IMR-90 (cell line): ENCODE measurements at regions not wholly inside any gene's neighbourhood (a gene's known extent, or its start where the extent isn't known, plus 50 kb on each side); places are given as distances from the start of the nearest gene placed in this dataset.

Experiments used
- ATAC-seq: fragments of 200-7000 bp; cut with Tn5 transposase; 2 replicates; pipeline ENCODE4 v1.9.1; 2020; ENCODE audit warnings: low read depth, mild to moderate bottlenecking, moderate library complexity
- BruUV-seq: library from RNA; stranded (reverse); fragments of 400-500 nt; replicated peaks from 2 replicates; lab custom pipeline; 2021; lab: Mats Ljungman, UMichigan
- CTCF ChIA-PET: fragments of 300-600 bp; formaldehyde crosslinking; extraction: SDS; loops from one replicate; lab custom pipeline; 2021; ENCODE audit warnings: antibody characterized with exemption; lab: Yijun Ruan, JAX
- POLR2A ChIA-PET: fragments of 300-600 bp; sonication (Branson Sonifier 250); formaldehyde crosslinking; loops from one replicate; lab custom pipeline; 2022; ENCODE audit warnings: antibody characterized with exemption; ENCODE audit not compliant: unreplicated experiment; lab: Charles Lee
- DNase-seq: peaks from one replicate; pipeline ENCODE4 v3.0.0; 2013
- H2AFZ ChIP-seq: replicated peaks from 2 replicates; pipeline ENCODE3; 2013; ENCODE audit warnings: low read length, mild to moderate bottlenecking; ENCODE audit not compliant: poor library complexity
- H2AK5ac ChIP-seq: 2 replicates; pipeline ENCODE4 v1.6.1; 2013; ENCODE audit warnings: low read depth, low read length, inconsistent platforms
- H2AK9ac ChIP-seq: replicated peaks from 2 replicates; pipeline ENCODE3; 2013; ENCODE audit warnings: mild to moderate bottlenecking, low read depth, low read length, moderate library complexity; ENCODE audit not compliant: poor library complexity
- H2BK120ac ChIP-seq: 2 replicates; pipeline ENCODE4 v1.6.1; 2013; ENCODE audit warnings: low read depth, low read length, inconsistent platforms
- H2BK15ac ChIP-seq: 3 replicates; pipeline ENCODE4 v1.6.1; 2013; ENCODE audit warnings: low read depth, low read length, inconsistent platforms
- H2BK20ac ChIP-seq: 2 replicates; pipeline ENCODE4 v1.6.1; 2013; ENCODE audit warnings: low read depth, mild to moderate bottlenecking, inconsistent platforms, low read length, moderate library complexity
- H2BK5ac ChIP-seq: 2 replicates; pipeline ENCODE4 v1.6.1; 2013; ENCODE audit warnings: mild to moderate bottlenecking, low read depth, low read length, inconsistent platforms; ENCODE audit not compliant: poor library complexity, severe bottlenecking
- H3K14ac ChIP-seq: replicated peaks from 2 replicates; pipeline ENCODE4 v1.6.1; 2013; ENCODE audit warnings: low read depth, low read length, inconsistent platforms
- H3K18ac ChIP-seq: 2 replicates; pipeline ENCODE4 v1.6.1; 2013; ENCODE audit warnings: low read depth, low read length, control low read depth
- H3K23ac ChIP-seq: 2 replicates; pipeline ENCODE4 v1.6.1; 2013; ENCODE audit warnings: low read depth, low read length, inconsistent platforms
- H3K27ac ChIP-seq: 2 replicates; pipeline ENCODE4 v1.5.1; 2013; ENCODE audit warnings: mild to moderate bottlenecking, control low read depth, low read length; ENCODE audit not compliant: insufficient read depth
- H3K27me3 ChIP-seq: 2 replicates; pipeline ENCODE4 v1.6.1; 2013; ENCODE audit warnings: low read length; ENCODE audit not compliant: control insufficient read depth, insufficient read depth
- H3K36me3 ChIP-seq: 2 replicates; pipeline ENCODE4 v1.6.1; 2013; ENCODE audit warnings: low read length, mixed read lengths; ENCODE audit not compliant: control insufficient read depth, insufficient read depth
- H3K4ac ChIP-seq: 2 replicates; pipeline ENCODE4 v1.6.1; 2013; ENCODE audit warnings: low read depth, low read length, inconsistent platforms
- H3K4me1 ChIP-seq: 2 replicates; pipeline ENCODE4 v1.6.1; 2013; ENCODE audit warnings: low read length, mixed read lengths; ENCODE audit not compliant: control insufficient read depth, insufficient read depth
- H3K4me2 ChIP-seq: 2 replicates; pipeline ENCODE4 v1.6.1; 2013; ENCODE audit warnings: low read depth, mild to moderate bottlenecking, control low read depth, low read length, moderate library complexity
- H3K4me3 ChIP-seq: 2 replicates; pipeline ENCODE4 v1.5.1; 2013; ENCODE audit warnings: low read depth, mild to moderate bottlenecking, control low read depth, low read length, moderate library complexity; ENCODE audit not compliant: insufficient read depth
- H3K56ac ChIP-seq: 2 replicates; pipeline ENCODE4 v1.6.1; 2013; ENCODE audit warnings: low read length, inconsistent platforms; ENCODE audit not compliant: insufficient read depth; ENCODE audit errors: extremely low read depth
- H3K79me1 ChIP-seq, 2 experiments: 2 replicates each; pipeline ENCODE4 v1.6.1; 2013; ENCODE audit warnings: low read length in 2 of 2, inconsistent platforms in 1 of 2, low read depth in 1 of 2
- H3K9ac ChIP-seq: 2 replicates; pipeline ENCODE4 v1.6.1; 2013; ENCODE audit warnings: low read depth, low read length, control low read depth
- H3K9me1 ChIP-seq: 2 replicates; pipeline ENCODE4 v1.6.1; 2013; ENCODE audit warnings: low read length, inconsistent platforms; ENCODE audit not compliant: insufficient read depth
- H3K9me3 ChIP-seq: 2 replicates; pipeline ENCODE4 v1.6.1; 2013; ENCODE audit warnings: low read length; ENCODE audit not compliant: control insufficient read depth, insufficient read depth
- H4K20me1 ChIP-seq: 2 replicates; pipeline ENCODE4 v1.6.1; 2013; ENCODE audit warnings: low read length, inconsistent platforms; ENCODE audit not compliant: insufficient read depth
- H4K5ac ChIP-seq: 2 replicates; pipeline ENCODE4 v1.6.1; 2013; ENCODE audit warnings: mild to moderate bottlenecking, low read depth, low read length, control low read depth
- H4K8ac ChIP-seq, 2 experiments: 2 replicates each; pipeline ENCODE4 v1.6.1; 2013; ENCODE audit warnings: low read depth in 2 of 2, low read length in 2 of 2, control low read depth in 1 of 2, inconsistent platforms in 1 of 2
- H4K91ac ChIP-seq: 2 replicates; pipeline ENCODE4 v1.6.1; 2013; ENCODE audit warnings: low read depth, low read length, inconsistent platforms; ENCODE audit not compliant: insufficient read depth
- BHLHE40 ChIP-seq: fragments of 150-350 bp; IDR thresholded peaks from 2 replicates; pipeline ENCODE4 v1.6.1; 2016; ENCODE audit warnings: mild to moderate bottlenecking, low read depth, low read length
- CHD1 ChIP-seq: IDR thresholded peaks from 2 replicates; pipeline ENCODE4 v1.6.1; 2012; ENCODE audit warnings: low read depth, low read length, improper control_type of control experiment
- ELK1 ChIP-seq: fragments of 150-350 bp; IDR thresholded peaks from 2 replicates; pipeline ENCODE4 v1.6.1; 2016; ENCODE audit warnings: low read depth, mild to moderate bottlenecking, low read length, moderate library complexity, borderline replicate concordance
- FOS ChIP-seq: fragments of 150-350 bp; IDR thresholded peaks from 2 replicates; pipeline ENCODE4 v1.6.1; 2016; ENCODE audit warnings: low read depth, low read length
- MAZ ChIP-seq: IDR thresholded peaks from 2 replicates; pipeline ENCODE4 v1.6.1; 2012; ENCODE audit warnings: low read depth, mild to moderate bottlenecking, low read length, improper control_type of control experiment, moderate library complexity, borderline replicate concordance
- MXI1 ChIP-seq: IDR thresholded peaks from 2 replicates; pipeline ENCODE4 v1.6.1; 2012; ENCODE audit warnings: low read depth, mild to moderate bottlenecking, low read length, moderate library complexity, borderline replicate concordance
- POLR2A ChIP-seq: IDR thresholded peaks from 2 replicates; pipeline ENCODE4 v1.6.1; 2012; ENCODE audit warnings: mild to moderate bottlenecking, low read depth, low read length
- RAD21 ChIP-seq: IDR thresholded peaks from 2 replicates; pipeline ENCODE4 v1.6.1; 2012; ENCODE audit warnings: low read length, improper control_type of control experiment
- RCOR1 ChIP-seq: IDR thresholded peaks from 2 replicates; pipeline ENCODE4 v1.6.1; 2012; ENCODE audit warnings: mild to moderate bottlenecking, low read length, improper control_type of control experiment; ENCODE audit not compliant: insufficient replicate concordance
- SMC3 ChIP-seq: fragments of 150-350 bp; IDR thresholded peaks from 2 replicates; pipeline ENCODE4 v1.6.1; 2016; ENCODE audit warnings: low read depth, mild to moderate bottlenecking, antibody characterized with exemption, low read length, moderate library complexity
- WGBS, 2 experiments: methylation state at CpG; one replicate each; pipeline versions ENCODE4 v1.1.5 to v1.1.7; 2013; ENCODE audit warnings: missing lambda C conversion rate in 2 of 2; ENCODE audit not compliant: insufficient read length in 1 of 2; ENCODE audit errors: extremely low coverage in 2 of 2; 5-methylcytosine and 5-hydroxymethylcytosine counted together
- dilution Hi-C: fragments of 300-500 bp; cut with HindIII; formaldehyde crosslinking; loops from one replicate; pipeline ENCODE4 v1.14.3; 2018; ENCODE audit warnings: low sequenced_read_pairs; ENCODE audit not compliant: unreplicated experiment
- in situ Hi-C: fragments of 300-500 bp; cut with MboI; formaldehyde crosslinking; loops from 3 replicates; pipeline ENCODE4 v1.14.3; 2019; ENCODE audit warnings: low sequenced_read_pairs, inconsistent platforms, mixed read lengths
- intact Hi-C: fragments of 100-400 bp; cut with micrococcal nuclease; formaldehyde crosslinking; loops from 2 replicates; pipeline ENCODE4 v1.10.0; 2022
- TF ChIP-seq, protein P1 (sequence below): conservative IDR thresholded peaks from 2 replicates; pipeline ENCODE4 v1.5.1; 2012; ENCODE audit warnings: mild to moderate bottlenecking, low read depth, low read length, improper control_type of control experiment

DNA sequence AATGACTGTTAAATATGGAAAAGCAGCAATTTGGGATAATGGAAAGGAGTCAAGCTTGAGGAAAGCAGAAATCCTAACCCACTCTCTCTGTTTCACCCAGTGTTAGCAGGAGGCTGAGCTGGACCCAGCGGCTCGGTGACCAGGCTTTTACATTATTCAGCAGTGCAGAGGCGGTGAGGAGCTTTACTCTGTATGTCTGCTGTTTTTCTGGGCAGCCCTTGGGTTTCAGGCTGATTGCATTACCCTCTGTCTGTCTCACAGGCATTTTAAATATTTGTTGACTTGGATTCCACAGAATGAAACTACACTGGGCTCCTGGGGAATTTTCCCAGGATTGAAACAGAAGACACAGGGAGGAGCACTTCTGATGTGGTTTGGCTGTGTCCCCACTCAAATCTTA, 368.0 kb downstream of the GALR1 start:
- CTCF ChIA-PET: no interaction called here

More for the DNA sequence above, 368.0 kb downstream of the GALR1 start:
- Histone ChIP-seq H3K18ac (no peak overlapping the region), H2AK9ac (no peak overlapping the region), H3K9me3 (peaks cover 29% of the 10 kb centered on the region), H3K9ac (no peak overlapping the region), H2BK15ac (no peak overlapping the region), H2BK20ac (no peak overlapping the region), H3K4me2 (no peak overlapping the region), H4K91ac (no peak overlapping the region), H3K14ac (no peak overlapping the region), H4K5ac (no peak overlapping the region), H3K79me1 (no peaks in the 10 kb centered on the region), H4K8ac (no peak overlapping the region), H3K27me3 (no peaks in the 10 kb centered on the region), H3K56ac (no peak overlapping the region), H2AK5ac (no peak overlapping the region), H2BK5ac (no peak overlapping the region), H3K23ac (no peak overlapping the region), H3K36me3 (no peaks in the 10 kb centered on the region), H3K4me1 (no peaks in the 10 kb centered on the region), H3K4ac (no peak overlapping the region), H2BK120ac (no peak overlapping the region), H2AFZ (no peak overlapping the region), H4K20me1 (no peaks in the 10 kb centered on the region), H3K27ac (no peak overlapping the region), H3K4me3 (no peak overlapping the region), H3K9me1 (no peaks in the 10 kb centered on the region)
- no peak for ATAC-seq
- TF ChIP-seq ELK1: no peak
- TF ChIP-seq SMC3: no peak
- TF ChIP-seq BHLHE40: no peak
- no peak for TF ChIP-seq MAZ
- TF ChIP-seq RAD21: no peak
- TF ChIP-seq RCOR1: no peak
- TF ChIP-seq CHD1: no peak
- TF ChIP-seq MXI1: no peak
- TF ChIP-seq POLR2A: no peak
- TF ChIP-seq, protein P1, sequence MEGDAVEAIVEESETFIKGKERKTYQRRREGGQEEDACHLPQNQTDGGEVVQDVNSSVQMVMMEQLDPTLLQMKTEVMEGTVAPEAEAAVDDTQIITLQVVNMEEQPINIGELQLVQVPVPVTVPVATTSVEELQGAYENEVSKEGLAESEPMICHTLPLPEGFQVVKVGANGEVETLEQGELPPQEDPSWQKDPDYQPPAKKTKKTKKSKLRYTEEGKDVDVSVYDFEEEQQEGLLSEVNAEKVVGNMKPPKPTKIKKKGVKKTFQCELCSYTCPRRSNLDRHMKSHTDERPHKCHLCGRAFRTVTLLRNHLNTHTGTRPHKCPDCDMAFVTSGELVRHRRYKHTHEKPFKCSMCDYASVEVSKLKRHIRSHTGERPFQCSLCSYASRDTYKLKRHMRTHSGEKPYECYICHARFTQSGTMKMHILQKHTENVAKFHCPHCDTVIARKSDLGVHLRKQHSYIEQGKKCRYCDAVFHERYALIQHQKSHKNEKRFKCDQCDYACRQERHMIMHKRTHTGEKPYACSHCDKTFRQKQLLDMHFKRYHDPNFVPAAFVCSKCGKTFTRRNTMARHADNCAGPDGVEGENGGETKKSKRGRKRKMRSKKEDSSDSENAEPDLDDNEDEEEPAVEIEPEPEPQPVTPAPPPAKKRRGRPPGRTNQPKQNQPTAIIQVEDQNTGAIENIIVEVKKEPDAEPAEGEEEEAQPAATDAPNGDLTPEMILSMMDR: no peak
- no peak for TF ChIP-seq FOS
- BruUV-seq: no TSS peak
- in situ Hi-C loops: no loop called here
- intact Hi-C loops: no loop called here
- POLR2A ChIA-PET: no interaction called here
- DNase-seq: no peak
- dilution Hi-C loops: no loop called here
- WGBS, 2 experiments: no CpG with 5 or more reads among the region's 3 CpGs
